ENCODE measurements at regions not wholly inside any gene's neighbourhood (a gene's known extent, or its start where the extent isn't known, plus 50 kb on each side); places are given as distances from the start of the nearest gene placed in this dataset.

DNA sequence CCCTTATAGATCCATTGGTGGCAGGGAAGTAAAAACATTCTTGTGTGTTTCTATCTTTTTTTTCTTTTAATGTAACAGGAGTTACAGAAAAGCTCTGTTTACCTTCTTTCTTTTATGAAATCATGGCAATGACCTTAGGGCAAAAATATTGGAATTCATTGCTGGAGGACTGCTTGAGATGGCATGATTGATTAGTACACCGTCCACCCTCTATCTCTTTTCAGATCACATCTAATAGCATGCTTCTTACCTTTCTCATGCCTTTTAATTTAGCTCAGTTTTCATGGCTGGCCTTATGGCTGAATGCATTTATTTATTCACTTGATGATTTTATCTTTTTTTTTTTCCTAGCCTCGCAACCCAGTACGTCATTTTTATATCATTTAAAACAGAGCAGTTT lies 177.6 kb upstream of the CDH20 start:
- TF ChIP-seq POLR2A (IDR thresholded peaks at IDR 0.05): no peak
- TF ChIP-seq, protein P1, sequence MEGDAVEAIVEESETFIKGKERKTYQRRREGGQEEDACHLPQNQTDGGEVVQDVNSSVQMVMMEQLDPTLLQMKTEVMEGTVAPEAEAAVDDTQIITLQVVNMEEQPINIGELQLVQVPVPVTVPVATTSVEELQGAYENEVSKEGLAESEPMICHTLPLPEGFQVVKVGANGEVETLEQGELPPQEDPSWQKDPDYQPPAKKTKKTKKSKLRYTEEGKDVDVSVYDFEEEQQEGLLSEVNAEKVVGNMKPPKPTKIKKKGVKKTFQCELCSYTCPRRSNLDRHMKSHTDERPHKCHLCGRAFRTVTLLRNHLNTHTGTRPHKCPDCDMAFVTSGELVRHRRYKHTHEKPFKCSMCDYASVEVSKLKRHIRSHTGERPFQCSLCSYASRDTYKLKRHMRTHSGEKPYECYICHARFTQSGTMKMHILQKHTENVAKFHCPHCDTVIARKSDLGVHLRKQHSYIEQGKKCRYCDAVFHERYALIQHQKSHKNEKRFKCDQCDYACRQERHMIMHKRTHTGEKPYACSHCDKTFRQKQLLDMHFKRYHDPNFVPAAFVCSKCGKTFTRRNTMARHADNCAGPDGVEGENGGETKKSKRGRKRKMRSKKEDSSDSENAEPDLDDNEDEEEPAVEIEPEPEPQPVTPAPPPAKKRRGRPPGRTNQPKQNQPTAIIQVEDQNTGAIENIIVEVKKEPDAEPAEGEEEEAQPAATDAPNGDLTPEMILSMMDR (IDR thresholded peaks at IDR 0.05): no peak

All from Peyer's patch (tissue), 4 donors.